ENCODE measurements at regions not wholly inside any gene's neighbourhood (a gene's known extent, or its start where the extent isn't known, plus 50 kb on each side); places are given as distances from the start of the nearest gene placed in this dataset.

GRCh38 chr4:4667622-4668081, 125.8 kb upstream of the STX18 start:
- Histone ChIP-seq H3K4me3 (replicated peaks in 1 of 3; ENCODE audit: insufficient read depth in 1 of 3, low read depth in 1 of 3, low read length in 3 of 3) (no peak overlapping the region), H3K27ac (ENCODE audit: insufficient read depth, low read depth, low read length) (no peak overlapping the region), H3K4me1 (ENCODE audit: control insufficient read depth, extremely low read depth, insufficient read depth, low read length) (no peaks in the 10 kb centered on the region), H3K9ac (replicated peaks; ENCODE audit: extremely low read depth, insufficient read depth, low read length) (no peak overlapping the region), H3K4me2 (ENCODE audit: insufficient read depth, low read length) (no peak overlapping the region), H3K36me3 (ENCODE audit: control insufficient read depth in 2 of 2, extremely low read depth in 1 of 2, insufficient read depth in 2 of 2, low read length in 2 of 2) (no peaks in the 10 kb centered on the region), H3K27me3 (ENCODE audit: control insufficient read depth in 2 of 2, insufficient read depth in 2 of 2, low read length in 2 of 2) (peaks cover 0 to 4% of the 10 kb centered on the region in 2 experiments), H2AFZ (ENCODE audit: low read depth, low read length) (no peak overlapping the region), H3K9me1 (replicated peaks; ENCODE audit: control insufficient read depth, extremely low read depth, insufficient read depth, low read length) (no peaks in the 10 kb centered on the region), H4K20me1 (replicated peaks; ENCODE audit: control insufficient read depth, extremely low read depth, insufficient read depth, low read length) (no peaks in the 10 kb centered on the region), H3K9me3 (replicated peaks; ENCODE audit: control insufficient read depth, insufficient read depth, low read length) (no peaks in the 10 kb centered on the region), H3K79me2 (ENCODE audit: control insufficient read depth, insufficient read depth, low read length) (no peaks in the 10 kb centered on the region)
- BruUV-seq (replicated peaks) = no TSS peak
- intact Hi-C loops (cut with micrococcal nuclease) (loop anchor here (2.0 to 10.0 kb wide), 2 partner anchors 197 to 213 kb away; no protein-coding TSS in a partner anchor), dilution Hi-C loops (cut with MboI; ENCODE audit: extremely low pct_ligation_motif_present, low sequenced_read_pairs) (no loop called here)
- no peak for DNase-seq (ENCODE audit: low read depth, low spot score)
- ChIA-PET POLR2A (no interaction called here), CTCF (interaction anchor here (2.3 to 2.8 kb wide), 2 partner anchors 10 to 12 kb away, joined by 11 to 13 read pairs; no protein-coding TSS in a partner anchor)
- no peak for FAIRE-seq
- TF ChIP-seq, protein P1, sequence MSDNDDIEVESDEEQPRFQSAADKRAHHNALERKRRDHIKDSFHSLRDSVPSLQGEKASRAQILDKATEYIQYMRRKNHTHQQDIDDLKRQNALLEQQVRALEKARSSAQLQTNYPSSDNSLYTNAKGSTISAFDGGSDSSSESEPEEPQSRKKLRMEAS (IDR thresholded peaks at IDR 0.05; ENCODE audit: insufficient read depth, insufficient read length) = no peak
- TF ChIP-seq GATA2 (IDR thresholded peaks at IDR 0.05; ENCODE audit: insufficient read depth, insufficient read length, low read depth, low read length) (no peak), FOS (IDR thresholded peaks at IDR 0.05; ENCODE audit: borderline replicate concordance, insufficient read depth, low read length) (no peak), JUN (IDR thresholded peaks at IDR 0.05; ENCODE audit: borderline replicate concordance, insufficient read depth, insufficient read length, low read depth) (no peak), POLR2A (IDR thresholded peaks at IDR 0.05; ENCODE audit: low read depth, low read length) (no peak), EZH2 (IDR thresholded peaks at IDR 0.05; ENCODE audit: borderline replicate concordance, low read depth, low read length, severe bottlenecking) (no peak), POLR2AphosphoS5 (IDR thresholded peaks at IDR 0.05; ENCODE audit: insufficient read depth, low read depth, low read length) (no peak), MYC (IDR thresholded peaks at IDR 0.05; ENCODE audit: low read depth, low read length) (no peak), CTCF (IDR thresholded peaks at IDR 0.05; ENCODE audit: extremely low read depth in 1 of 2, insufficient read depth in 1 of 2, low read depth in 1 of 2, low read length in 2 of 2) (no peak)

Data from endothelial cell of umbilical vein (primary cell).